GM13977 (cell line): ENCODE measurements at regions not wholly inside any gene's neighbourhood (a gene's known extent, or its start where the extent isn't known, plus 50 kb on each side); places are given as distances from the start of the nearest gene placed in this dataset.

Source experiments
- DNase-seq: peaks from one replicate; pipeline ENCODE4 v3.0.0; 2012; ENCODE audit warnings: low spot score
- CTCF ChIP-seq: IDR thresholded peaks from 2 replicates; pipeline ENCODE4 v1.5.1; 2012; ENCODE audit warnings: mild to moderate bottlenecking, control low read depth; ENCODE audit not compliant: insufficient read depth; ENCODE audit errors: extremely low read depth, missing control alignments
- in situ Hi-C: fragments of 300-500 bp; cut with MboI; formaldehyde crosslinking; loops from one replicate; pipeline ENCODE4 v1.12.0; 2022; ENCODE audit warnings: low sequenced_read_pairs, low pct_unique_long_range_greater_than_20kb, mixed read lengths, inconsistent platforms; ENCODE audit not compliant: unreplicated experiment

- DNase-seq: no peak
- no peak for TF ChIP-seq CTCF
- in situ Hi-C loops: no loop called here
These were observed 80.9 kb upstream of the PKDCC start for GRCh38 chr2:41966920-41967319.

GRCh38 chr2:41967476-41968181 lies 80.2 kb upstream of the PKDCC start:
- DNase-seq: no peak
- in situ Hi-C loops: no loop called here

GRCh38 chr2:41968182-41968578 lies 79.6 kb upstream of the PKDCC start:
- in situ Hi-C loops: no loop called here
- DNase-seq: no peak
- no peak for TF ChIP-seq CTCF

More at GRCh38 chr2:41967476-41968181, 80.2 kb upstream of the PKDCC start:
- TF ChIP-seq CTCF: no peak

GRCh38 chr2:41970988-41971660 lies 76.7 kb upstream of the PKDCC start:
- TF ChIP-seq CTCF: no peak
- in situ Hi-C loops: no loop called here
- no peak for DNase-seq

- TF ChIP-seq CTCF: no peak
- DNase-seq: no peak
- in situ Hi-C loops: no loop called here
These were observed 75.6 kb upstream of the PKDCC start for GRCh38 chr2:41972179-41972578.

- TF ChIP-seq CTCF: no peak
- in situ Hi-C loops: no loop called here
- DNase-seq: no peak
These were observed 75.0 kb upstream of the PKDCC start for GRCh38 chr2:41972819-41973218.
